KG1 (cell line): ENCODE measurements at regions not wholly inside any gene's neighbourhood (a gene's known extent, or its start where the extent isn't known, plus 50 kb on each side); places are given as distances from the start of the nearest gene placed in this dataset.
"Not testable (repeated sequence)": the region's sequence is repeated elsewhere in the genome, so short reads cannot be mapped to it uniquely, and the experiment has no call there.

Experiments used
- DNase-seq: peaks from one replicate; lab custom pipeline; 2025; lab: John Stamatoyannopoulos, UW

GRCh38 chr1:149157409-149157808 is 54.1 kb upstream of the NBPF9 start:
- DNase-seq, result not testable (repeated sequence)

DNA sequence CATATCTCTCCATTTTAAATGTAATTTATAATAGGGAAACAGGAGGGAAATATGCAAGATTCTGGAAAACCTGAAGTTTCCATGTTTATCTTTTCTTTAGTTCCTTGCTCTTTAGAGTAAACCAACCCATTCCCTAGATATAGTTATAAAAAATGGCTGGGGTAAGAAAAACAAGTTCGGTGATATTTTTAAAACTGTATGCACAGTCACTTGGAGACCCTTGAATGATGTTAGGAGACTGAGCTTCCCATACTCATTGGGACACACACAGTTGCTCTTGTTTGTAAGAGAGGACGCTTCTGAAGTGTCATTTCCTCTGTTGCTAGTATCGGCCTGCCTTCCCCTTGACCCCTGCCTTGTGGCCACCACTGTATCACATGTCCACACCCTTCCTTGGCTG is 55.0 kb upstream of the NBPF9 start:
- DNase-seq, result not testable (repeated sequence)

- not testable (repeated sequence) for DNase-seq
These were observed 59.7 kb upstream of the NBPF9 start for GRCh38 chr1:149163063-149163444.

DNA sequence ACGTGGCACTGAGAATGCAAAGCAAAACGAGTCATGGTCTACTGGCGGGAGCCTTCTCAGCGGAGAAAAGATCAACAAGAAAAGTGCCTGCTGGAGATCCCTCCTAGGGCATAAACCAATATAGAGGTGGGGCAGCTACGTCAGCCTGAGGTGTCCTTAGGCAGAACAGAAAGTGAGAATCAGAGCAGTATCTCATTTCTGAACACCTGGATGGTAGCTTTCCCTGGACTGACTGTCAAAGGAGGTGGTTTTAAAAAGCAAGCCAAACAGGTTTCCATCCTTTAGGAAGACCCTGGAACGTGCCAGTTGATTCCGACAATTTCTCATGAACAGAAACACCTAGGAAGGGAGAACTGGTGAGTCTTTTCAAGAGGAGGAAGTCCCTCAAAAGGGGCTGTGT is 71.4 kb upstream of the NBPF9 start:
- not testable (repeated sequence) for DNase-seq

- DNase-seq, result not testable (repeated sequence)
These were observed 72.5 kb upstream of the NBPF9 start for GRCh38 chr1:149175812-149176211.

DNA sequence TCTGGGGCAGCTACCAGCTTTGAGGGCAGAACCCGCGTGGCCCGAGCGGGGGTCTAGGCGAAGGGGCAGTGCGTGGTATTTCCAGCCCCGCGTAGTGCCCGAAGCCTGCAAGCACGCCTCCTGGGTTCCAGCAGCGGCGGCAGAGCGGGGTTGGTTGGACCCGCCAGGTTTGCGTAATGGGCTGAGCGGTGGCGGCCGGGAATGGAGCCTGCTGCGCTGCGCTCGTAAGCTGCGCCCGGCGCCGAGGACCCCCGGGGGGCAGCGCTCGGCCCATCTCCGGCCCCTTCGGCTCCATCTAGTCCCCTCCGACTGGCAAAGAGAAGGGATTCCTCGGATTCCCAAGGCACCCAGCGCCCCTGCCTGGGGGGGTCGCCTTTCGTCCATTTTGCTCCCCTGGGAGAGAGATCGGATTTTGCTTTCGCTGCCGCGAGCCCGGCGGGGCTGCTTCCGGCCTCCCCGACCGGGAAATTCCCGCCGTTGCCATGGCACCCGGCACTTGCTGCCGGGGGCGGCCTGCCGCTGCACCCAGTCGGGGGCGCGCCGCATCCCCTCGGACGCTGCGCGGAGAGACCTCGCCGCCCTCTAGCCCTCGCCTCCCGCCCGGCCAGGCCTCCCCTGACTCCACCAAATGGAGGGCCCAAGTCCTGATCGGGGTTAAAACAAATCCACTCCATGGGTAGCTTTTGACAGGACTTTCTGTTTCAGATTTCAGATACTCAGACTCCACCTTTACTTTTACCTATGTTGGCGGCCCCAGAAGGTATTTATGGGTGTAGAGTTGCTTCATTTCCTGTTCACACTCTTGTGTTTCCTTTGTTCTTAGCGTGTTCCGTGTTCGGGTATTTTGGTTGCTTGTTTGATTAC is 73.3 kb upstream of the NBPF9 start:
- not testable (repeated sequence) for DNase-seq

DNA sequence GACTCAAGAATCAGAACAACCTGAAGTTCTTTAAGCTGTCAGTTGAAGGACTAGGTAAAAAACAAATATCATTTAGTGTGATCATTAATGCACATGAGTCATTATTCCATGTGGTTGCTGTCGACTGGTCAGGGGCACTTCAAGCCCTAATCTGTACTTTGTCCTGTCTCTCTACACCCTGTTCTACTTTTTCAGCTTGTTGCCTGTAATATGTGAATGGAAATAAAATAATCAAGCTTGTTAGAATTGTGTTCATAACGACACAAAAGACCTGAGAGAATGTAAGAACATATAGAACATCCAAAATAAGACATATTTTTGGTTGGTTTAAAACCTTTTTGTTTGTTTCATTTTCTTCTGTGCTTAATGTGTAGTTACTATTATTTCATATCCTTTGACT is 87.4 kb upstream of the NBPF9 start:
- not testable (repeated sequence) for DNase-seq

DNA sequence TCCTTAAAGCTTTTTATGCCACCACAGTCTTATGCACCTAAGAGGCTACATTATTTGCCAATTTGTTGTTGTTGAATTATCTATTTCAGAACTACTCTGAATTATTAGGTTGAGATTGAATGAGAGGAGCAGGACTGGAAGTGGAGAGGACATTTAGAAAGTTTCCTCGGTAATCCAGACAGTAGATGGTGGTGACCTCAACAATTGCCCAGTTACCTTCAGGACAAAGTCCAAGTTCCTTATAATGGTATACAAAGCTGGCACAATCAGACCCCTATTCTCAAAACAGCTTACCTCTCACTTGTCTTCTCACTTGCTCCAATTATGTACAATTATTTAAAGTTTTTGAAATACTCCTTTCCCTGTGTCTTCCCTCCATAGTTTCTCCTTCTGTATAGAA is 93.3 kb upstream of the NBPF9 start:
- not testable (repeated sequence) for DNase-seq

DNA sequence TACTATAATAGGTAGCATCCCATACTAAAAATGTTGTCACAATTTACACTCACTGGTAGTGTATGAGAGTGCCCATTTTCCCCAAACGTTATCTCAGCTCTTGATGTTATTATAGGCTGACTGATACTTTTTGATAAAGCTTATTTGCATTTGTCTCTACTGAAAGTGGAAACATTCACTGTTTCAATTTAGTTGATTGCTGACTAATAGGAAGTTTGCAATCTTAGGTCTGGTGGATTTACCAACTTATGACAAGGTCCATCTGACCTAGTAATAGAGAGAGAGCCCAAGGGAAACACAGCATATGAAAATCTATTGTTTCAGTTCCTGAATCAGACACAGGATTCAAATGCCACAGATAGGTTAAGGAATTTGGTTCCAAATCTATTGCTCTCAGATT is 97.2 kb upstream of the NBPF9 start:
- DNase-seq, result not testable (repeated sequence)

DNA sequence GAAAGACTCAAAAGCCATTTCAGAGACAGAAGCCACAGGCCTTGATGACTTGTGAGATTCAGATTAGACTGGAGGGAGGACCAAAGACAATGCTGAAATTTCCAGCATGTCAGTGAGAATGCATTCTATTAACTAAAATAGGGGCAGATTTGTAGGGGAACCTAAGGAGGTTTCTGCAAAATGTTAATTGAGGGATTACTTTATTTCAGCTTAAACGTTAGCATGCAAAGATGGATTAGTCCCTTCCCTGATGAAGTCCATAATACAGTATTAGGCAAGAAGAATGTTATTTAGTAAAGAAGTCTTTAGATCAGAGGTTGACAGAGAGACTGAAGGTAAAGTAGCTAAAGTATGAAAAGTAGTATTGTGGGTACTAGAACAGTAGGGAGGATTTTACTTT is 98.9 kb upstream of the NBPF9 start:
- not testable (repeated sequence) for DNase-seq

DNA sequence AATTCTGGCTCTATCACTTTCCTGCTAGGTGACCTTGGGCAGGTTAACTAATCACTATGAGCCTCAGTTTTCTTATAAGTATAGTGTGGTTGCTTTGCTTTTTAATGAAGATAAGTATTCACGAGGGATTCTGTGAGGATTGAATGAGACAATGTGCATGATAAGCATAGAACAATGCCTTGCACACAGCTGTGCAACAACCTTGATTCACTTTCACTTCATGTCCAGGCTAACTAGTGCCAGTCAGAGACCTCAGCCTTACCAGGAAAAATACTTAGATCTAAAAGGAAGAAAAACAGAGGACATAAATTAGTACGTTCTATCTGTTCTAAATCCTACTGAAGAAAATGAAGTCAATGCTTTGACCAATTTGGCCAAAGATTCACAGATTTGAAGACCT is 101.0 kb upstream of the NBPF9 start:
- DNase-seq, result not testable (repeated sequence)

DNA sequence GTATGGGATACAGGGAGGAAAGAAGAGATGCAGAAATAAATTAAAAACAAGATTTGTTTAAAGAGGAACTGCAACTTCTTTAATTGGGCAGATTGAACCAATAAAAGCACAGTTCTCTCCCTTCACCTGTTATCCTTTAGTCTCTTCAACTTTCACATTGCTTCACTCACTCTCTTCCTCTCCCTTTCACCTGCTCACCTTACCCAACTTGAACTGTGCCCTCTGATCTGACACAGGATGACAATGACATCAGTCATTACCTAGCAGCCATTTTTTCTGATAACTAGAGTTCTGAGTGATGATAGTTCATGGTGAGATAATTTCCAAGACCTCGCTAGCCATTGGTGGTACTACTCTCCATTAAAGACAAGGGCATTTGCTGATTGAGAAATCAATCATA is 105.5 kb upstream of the NBPF9 start:
- not testable (repeated sequence) for DNase-seq

DNA sequence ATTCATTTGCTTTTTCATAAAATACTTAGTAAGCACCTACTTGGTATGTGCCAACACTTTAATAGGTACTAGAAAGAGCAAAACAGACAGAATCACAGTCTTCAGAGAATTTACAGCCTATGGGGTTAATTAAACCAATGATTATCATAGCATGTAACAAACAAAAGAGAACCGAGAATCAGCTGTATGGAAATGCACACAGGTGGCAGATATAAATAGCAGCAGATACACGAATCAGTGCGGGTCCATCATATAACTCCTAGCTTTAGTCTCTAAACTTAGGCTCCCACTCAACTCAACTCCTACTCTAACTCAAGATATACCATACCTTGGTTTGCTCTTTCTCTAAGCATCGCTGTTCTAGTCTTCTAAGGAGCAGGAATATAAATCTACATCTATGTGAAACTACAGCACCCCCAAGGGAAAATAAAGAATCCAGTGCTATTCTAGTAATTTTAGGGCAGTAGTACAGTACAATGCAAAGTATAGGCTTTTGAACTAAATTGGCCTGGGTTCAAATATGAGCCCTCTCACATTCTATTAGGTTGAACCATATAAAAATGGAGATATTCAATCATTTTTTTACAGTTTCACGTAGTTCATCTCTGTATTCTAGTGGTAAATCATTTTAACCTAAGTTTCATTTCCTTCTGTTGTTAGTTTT is 108.5 kb upstream of the NBPF9 start:
- not testable (repeated sequence) for DNase-seq

DNA sequence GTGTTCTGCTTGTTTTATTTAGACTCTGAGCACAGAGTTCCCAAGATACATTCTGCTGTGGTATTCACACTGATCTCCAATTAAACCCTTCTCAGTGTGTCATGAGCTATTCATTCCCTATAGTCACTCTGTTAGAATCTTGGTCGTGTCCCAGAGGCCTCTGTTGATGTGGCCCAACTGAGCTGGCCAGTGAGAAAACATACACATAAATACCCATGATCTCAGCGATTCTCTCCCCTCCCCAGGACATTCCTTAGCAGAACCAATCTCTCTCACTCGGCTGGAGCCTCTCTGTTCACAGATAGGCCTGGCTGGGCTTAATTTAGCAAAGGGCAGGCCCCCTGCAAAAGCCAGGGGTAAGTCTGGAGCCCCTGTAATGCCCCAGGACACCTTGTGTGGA is 109.6 kb upstream of the NBPF9 start:
- DNase-seq, result not testable (repeated sequence)

DNA sequence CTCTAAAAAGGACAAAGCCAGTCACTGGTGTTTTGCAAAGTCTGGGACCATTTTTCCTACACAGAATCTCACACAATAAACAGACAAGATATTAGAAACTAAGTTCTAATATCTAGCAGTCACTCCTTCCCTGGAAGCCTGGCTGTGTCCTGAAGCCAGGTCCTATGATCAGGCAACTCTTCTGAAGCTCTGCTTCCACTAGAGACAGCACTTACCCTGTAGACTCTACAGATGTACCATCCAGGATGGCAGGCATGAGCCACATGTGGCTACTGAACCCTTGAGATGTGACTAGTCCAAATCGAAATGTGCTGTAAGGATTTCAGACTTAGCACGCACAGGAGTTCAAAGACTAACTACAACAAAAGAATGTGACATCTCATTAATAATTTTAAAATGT is 110.3 kb upstream of the NBPF9 start:
- not testable (repeated sequence) for DNase-seq

DNA sequence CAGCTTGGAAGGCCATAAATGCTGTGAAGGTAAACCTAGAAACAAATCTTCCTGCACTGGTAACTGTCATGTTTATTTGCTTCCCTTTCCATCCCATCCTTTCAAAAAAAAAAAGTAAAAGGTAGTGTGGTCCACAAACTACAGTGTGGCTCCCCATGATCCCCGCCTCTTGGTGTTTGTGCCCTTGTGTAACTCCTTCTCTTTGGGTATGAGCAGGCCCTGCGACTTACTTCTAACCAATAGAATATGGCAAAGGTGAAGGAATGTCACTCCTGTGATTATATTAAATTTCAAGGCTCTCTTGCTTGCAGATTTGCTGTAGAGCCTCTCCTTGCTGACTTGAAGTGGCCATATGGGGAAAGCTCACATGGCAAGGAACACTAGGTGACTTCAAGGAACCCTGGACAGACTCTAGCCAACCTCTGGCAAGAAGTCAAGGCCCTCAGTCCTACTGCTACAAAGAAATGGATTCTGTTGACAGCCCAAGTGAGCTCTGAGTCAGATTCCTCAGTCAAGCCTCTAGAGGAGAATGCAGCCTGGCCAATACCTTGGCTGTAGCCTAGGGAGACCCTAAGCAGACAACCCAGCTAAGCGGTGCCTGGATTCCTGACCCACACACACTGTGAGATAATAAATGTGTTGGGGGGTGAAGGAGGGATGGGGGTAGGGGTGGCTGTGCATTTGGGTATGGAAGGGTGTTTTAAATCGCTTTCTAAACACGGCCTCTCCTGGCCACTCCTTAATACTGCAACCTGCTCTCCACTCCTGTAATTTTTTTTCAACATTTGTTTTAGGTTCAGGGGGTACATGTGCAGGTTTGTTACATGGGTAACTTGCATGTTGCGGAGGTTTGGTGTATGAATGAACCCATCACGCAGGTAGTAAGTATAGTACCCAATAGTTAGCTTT is 115.0 kb upstream of the NBPF9 start:
- not testable (repeated sequence) for DNase-seq

- not testable (repeated sequence) for DNase-seq
These were observed 116.2 kb upstream of the NBPF9 start for GRCh38 chr1:149219539-149219938.

DNA sequence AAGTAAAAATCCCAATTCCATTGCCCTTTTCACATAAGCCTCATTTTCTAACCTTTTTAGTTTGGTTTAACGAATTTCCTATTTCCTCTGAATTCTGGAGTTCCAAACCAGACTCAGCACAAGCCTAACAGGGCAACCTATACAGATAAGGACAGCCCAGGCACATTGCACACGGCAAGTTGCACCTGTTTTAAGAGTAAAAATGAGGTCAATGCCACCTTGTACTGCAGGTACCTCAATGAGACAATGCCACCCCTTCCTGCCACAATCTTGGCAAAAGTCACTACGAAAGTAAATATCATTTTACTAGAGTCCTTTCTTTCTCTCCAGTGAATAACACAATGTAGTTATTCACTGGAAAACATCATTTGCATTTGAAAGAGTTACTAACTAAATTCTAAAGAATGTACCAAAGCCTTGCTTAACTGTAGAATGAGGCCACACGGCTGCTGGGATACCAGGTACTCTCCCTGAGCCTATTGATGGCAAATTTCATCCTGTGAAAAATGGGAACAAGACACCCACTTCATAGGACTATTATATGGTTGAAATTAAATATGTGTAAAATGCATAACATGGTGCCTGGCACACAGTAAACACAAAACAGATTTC is 117.2 kb upstream of the NBPF9 start:
- DNase-seq, result not testable (repeated sequence)

DNA sequence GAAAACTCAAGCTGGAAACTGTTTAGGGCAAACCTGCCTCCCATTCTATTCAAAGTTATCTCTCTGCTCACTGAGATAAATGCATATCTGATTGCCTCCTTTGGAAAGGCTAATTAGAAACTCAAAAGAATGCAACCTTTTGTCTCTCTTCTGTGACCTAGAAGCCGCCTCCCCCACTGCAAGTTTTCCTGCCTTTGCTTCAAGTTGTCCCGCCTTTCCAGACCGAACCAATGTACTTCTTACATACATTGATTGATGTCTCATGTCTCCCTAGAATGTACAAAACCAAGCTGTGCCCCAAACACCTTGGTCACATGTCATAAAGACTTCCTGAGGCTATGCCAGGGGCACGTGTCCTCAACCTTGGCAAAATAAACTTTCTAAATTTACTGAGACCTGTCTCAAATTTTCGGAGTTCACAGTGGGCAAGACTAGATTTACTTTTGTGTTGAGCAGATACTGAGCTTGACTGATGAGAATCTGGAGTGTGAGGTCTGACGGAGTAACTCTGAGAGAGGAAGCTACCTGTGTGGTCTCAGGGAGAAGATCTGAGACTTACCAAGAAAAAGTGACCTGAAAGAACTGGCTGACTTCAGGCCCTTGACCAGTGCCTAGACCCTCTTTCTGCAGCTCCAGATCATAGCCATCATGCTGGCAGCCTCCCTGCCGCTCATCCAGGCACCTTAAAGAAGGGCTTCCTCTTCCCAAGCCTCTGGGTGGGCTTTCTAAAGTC is 124.7 kb upstream of the NBPF9 start:
- not testable (repeated sequence) for DNase-seq

GRCh38 chr1:149228672-149229585 is 125.6 kb upstream of the NBPF9 start:
- DNase-seq, result not testable (repeated sequence)
